Colonic mucosa (tissue), 4 donors: ENCODE measurements at regions not wholly inside any gene's neighbourhood (a gene's known extent, or its start where the extent isn't known, plus 50 kb on each side); places are given as distances from the start of the nearest gene placed in this dataset.

Source experiments
- DNase-seq: peaks from one replicate; pipeline ENCODE4 v3.0.0-alpha.2; 2020
- H3K27ac ChIP-seq: fragments of 200-600 bp; one replicate; pipeline ENCODE4 v1.8.0; 2021
- H3K27me3 ChIP-seq: fragments of 200-600 bp; one replicate; pipeline ENCODE4 v1.8.0; 2021
- H3K36me3 ChIP-seq: fragments of 200-600 bp; one replicate; pipeline ENCODE4 v1.8.0; 2021
- H3K4me1 ChIP-seq: fragments of 200-600 bp; one replicate; pipeline ENCODE4 v1.8.0; 2021; ENCODE audit warnings: mild to moderate bottlenecking
- H3K4me3 ChIP-seq: fragments of 200-600 bp; one replicate; pipeline ENCODE4 v1.8.0; 2021
- H3K9ac ChIP-seq, 2 donors: one replicate each; pipeline ENCODE4 v1.7.0; 2013; ENCODE audit warnings: control low read depth in 2 of 2, low read depth in 2 of 2, low read length in 2 of 2
- H3K9me3 ChIP-seq: fragments of 200-600 bp; one replicate; pipeline ENCODE4 v1.8.0; 2021
- CTCF ChIP-seq: fragments of 200-600 bp; IDR thresholded peaks from one replicate; pipeline ENCODE4 v1.8.0; 2022; ENCODE audit warnings: antibody characterized with exemption, mild to moderate bottlenecking
- intact Hi-C: fragments of 100-400 bp; cut with DNase I; formaldehyde crosslinking; loops from one replicate; pipeline ENCODE4 v1.14.1; 2022
- donor health status: healthy.
- donor health status: DM: no; HTN: no; CAD: no.
- donor health status: DM: no; HTN: no; CAD: no.

- no peaks in the 10 kb centered on the region for H3K36me3 ChIP-seq
- no peak overlapping the region for H3K4me3 ChIP-seq
- intact Hi-C loops, result no loop called here
- no peaks in the 10 kb centered on the region for H3K4me1 ChIP-seq
- TF ChIP-seq CTCF, result no peak
- H3K9me3 ChIP-seq, result no peaks in the 10 kb centered on the region
- H3K27me3 ChIP-seq, result no peaks in the 10 kb centered on the region
- DNase-seq, result no peak
- H3K9ac ChIP-seq, result no peak overlapping the region
- H3K27ac ChIP-seq, result no peak overlapping the region
Measured at GRCh38 chrX:118167361-118167760, 50.8 kb upstream of the KLHL13 start.

- intact Hi-C loops, result no loop called here
- H3K4me3 ChIP-seq, result no peak overlapping the region
- H3K4me1 ChIP-seq, result no peaks in the 10 kb centered on the region
- no peak for DNase-seq
- no peak for TF ChIP-seq CTCF
- H3K9me3 ChIP-seq, result no peaks in the 10 kb centered on the region
- H3K27ac ChIP-seq, result no peak overlapping the region
- H3K36me3 ChIP-seq, result no peaks in the 10 kb centered on the region
- no peak overlapping the region for H3K9ac ChIP-seq
- no peaks in the 10 kb centered on the region for H3K27me3 ChIP-seq
Measured at GRCh38 chrX:118171356-118171755, 54.7 kb upstream of the KLHL13 start.

- Histone ChIP-seq H3K4me3 (no peak overlapping the region), H3K9ac (no peak overlapping the region), H3K36me3 (no peaks in the 10 kb centered on the region), H3K9me3 (no peaks in the 10 kb centered on the region), H3K4me1 (no peaks in the 10 kb centered on the region), H3K27me3 (no peaks in the 10 kb centered on the region), H3K27ac (no peak overlapping the region)
- intact Hi-C loops, result no loop called here
- DNase-seq, result no peak
- no peak for TF ChIP-seq CTCF
Measured at GRCh38 chrX:118174516-118175098, 58.0 kb upstream of the KLHL13 start.

- intact Hi-C loops, result no loop called here
- no peak overlapping the region for H3K27ac ChIP-seq
Measured at GRCh38 chrX:118177708-118178107, 61.1 kb upstream of the KLHL13 start.

GRCh38 chrX:118178450-118178849, 61.8 kb upstream of the KLHL13 start:
- DNase-seq, result no peak
- Histone ChIP-seq H3K36me3 (no peaks in the 10 kb centered on the region), H3K27ac (no peak overlapping the region), H3K27me3 (no peaks in the 10 kb centered on the region), H3K4me3 (no peak overlapping the region), H3K4me1 (no peaks in the 10 kb centered on the region), H3K9me3 (no peaks in the 10 kb centered on the region), H3K9ac (no peak overlapping the region)
- intact Hi-C loops, result no loop called here
- no peak for TF ChIP-seq CTCF

More at GRCh38 chrX:118177708-118178107, 61.1 kb upstream of the KLHL13 start:
- Histone ChIP-seq H3K9ac (no peak overlapping the region), H3K27me3 (no peaks in the 10 kb centered on the region), H3K4me3 (no peak overlapping the region), H3K36me3 (no peaks in the 10 kb centered on the region), H3K4me1 (no peaks in the 10 kb centered on the region), H3K9me3 (no peaks in the 10 kb centered on the region)
- TF ChIP-seq CTCF, result no peak
- DNase-seq, result no peak
